SKM-1 (cell line): ENCODE measurements at regions not wholly inside any gene's neighbourhood (a gene's known extent, or its start where the extent isn't known, plus 50 kb on each side); places are given as distances from the start of the nearest gene placed in this dataset.
A peak's percentile ranks its signal among the peaks of the same experiment; 100 is the strongest.

Experiments
- DNase-seq: peaks from one replicate; lab custom pipeline; 2025; ENCODE audit not compliant: unreplicated experiment; lab: John Stamatoyannopoulos, UW

DNA sequence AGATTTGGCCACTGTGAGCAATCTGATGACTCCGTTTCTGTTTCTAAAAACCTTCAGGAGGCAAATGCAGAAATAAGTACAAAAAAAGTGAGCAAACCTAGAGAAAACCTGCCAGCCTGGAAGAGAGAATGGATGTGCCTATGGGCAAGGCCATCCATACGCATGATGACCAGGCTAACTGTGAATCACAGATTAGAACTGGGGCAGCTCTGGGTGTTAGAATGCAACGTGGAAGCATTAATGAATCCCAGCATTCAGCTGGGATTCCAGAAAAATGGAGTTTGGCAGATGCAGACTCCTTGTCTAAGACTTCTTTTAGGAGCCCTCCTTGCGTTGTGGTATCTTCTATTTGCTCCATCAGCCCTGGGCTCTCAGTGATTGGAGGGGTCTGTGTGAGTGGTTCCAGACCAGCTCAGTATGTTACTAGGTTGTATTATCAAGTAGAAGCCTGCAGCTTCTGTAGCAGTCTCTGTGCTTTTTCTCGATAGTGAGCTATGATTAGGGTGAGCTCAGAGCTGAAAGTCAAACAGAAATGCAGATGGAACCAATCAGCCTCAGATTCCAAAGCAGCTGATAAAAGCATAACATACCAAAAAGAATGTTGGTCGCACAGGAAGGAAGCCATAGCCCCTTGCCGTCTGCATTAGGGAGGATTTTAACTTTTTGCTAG lies 154.0 kb downstream of the PSMG1 start:
- no peak for DNase-seq

DNA sequence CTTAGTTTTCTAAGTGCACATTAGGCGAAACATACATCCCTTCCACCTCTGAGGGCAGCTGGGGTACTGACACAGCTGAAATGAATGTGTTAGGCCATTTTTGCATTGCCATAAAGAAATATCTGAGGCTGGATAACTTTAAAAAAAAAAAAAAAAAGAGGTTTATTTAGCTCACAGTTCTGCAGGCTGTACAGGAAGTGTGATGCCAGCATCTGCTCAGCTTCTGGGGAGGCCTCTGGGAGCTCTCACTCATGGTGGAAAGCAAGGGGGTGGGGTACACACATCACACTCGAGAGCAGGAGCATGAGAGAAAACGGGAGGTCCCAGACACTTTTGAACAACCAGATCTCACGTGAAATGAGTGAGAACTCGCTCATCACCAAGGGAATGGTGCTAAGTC lies 158.1 kb downstream of the PSMG1 start:
- no peak for DNase-seq

DNA sequence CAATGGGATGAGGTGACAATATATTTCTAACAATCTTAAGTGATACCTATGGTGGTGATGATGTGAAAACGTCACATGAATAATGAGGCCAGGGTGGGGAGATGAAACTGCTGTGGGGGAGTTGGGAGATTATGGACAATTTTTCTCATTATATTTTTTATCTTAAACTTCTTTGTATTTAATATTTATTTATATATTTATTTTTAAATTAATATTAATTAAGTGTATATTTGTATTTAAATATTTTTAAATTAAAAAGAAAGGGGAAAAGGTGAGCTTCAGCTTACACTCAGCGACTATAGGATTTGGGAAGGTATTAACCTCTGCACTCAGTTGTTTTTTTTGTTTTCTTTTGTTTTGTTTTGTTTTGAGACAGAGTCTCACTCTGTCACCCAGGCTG lies 158.7 kb downstream of the PSMG1 start:
- no peak for DNase-seq

DNA sequence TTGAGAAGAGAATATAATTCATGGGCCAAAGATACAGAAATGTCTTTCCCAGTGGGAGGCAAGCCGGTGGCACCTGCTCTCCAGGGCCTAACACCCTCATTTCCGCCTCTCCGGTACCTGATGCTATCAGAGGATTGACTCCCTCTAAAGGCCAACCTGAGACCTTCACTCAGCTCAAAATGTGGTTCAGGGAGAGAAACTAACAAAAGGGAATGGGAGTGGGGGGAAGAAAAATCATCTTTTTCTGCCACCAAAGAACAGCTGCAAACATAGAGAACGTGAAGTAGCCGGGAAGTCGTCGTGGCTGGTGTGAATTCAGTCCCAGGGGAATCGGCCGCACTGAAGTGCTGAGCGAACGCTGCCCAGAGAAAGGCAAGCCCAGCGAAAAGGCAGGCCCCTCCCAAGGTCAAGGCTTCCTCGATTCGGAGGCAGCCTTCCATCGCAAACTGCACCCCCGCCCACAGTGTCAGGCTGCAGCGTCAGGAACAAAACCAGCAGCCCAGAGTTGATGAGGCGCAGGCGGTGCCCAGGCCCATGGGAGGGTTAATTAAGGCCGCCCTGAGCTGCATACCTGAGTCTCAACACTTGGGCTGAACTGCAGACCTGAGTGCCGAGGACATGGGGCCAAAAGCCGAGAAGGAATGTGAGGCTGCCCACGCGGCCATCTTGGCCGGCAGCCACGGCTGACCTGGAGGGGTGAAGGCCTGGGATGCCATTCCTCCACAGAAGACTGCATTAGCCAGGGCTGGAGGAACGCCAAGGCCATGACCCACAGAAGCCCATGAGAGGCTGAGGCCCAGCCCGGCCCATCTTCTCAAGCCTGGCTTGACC lies 160.2 kb downstream of the PSMG1 start:
- no peak for DNase-seq

DNA sequence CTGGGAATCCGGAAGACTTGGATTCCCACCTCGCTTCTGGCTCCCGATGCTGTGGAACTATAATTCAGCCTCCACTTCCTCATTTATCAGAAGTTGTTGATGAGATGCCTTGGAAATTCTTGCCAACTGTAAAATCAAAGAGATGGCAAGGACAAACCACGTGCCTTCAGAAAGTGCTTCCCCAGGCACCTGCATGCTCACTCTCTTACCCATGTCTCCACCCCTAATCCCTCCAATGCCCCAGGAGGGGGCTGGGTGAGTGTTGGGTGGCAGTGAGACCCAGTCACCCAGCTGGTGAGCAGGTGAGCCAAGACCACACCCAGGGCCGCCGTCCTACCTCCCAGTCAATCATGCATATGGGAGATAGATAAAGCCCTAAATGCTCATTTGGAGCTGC lies 160.8 kb downstream of the PSMG1 start:
- DNase-seq = no peak

DNA sequence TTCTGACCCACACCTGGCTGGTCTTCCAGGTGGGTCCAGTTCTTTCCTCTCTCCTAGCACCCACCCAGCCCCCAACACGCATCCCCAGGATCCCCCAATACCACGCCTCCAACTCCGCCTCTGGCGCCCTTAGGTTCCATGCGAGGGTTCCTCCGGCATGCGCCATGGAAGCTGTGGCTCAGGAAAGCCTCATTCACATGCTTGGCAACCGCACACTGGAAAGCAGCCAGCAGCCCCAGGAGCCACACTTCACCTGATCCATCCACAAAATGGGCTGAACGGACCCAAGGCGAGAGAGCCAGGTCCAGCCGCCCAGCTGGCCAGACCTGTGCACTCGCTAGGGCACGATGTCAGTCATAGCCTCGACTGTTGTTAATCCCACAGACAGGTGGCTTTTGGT lies 161.2 kb downstream of the PSMG1 start:
- DNase-seq = no peak

DNA sequence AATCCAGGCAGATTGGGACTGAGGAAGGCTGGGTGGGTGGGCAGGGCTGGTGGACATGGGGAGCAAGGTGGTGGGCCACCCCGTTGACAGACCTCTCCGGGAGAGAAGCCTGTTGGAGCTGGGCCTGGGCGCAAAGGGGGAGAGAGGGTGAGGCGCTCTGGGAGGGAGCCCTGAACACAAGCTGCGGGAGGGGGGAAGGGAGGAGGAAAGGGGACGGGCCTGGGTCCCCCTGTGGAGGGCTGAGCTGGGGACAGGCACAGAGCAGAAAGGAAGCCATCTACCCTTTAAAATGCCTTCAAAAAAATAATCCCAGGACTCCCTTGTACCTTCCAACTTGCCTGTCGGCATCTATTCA lies 161.8 kb downstream of the PSMG1 start:
- no peak for DNase-seq

DNA sequence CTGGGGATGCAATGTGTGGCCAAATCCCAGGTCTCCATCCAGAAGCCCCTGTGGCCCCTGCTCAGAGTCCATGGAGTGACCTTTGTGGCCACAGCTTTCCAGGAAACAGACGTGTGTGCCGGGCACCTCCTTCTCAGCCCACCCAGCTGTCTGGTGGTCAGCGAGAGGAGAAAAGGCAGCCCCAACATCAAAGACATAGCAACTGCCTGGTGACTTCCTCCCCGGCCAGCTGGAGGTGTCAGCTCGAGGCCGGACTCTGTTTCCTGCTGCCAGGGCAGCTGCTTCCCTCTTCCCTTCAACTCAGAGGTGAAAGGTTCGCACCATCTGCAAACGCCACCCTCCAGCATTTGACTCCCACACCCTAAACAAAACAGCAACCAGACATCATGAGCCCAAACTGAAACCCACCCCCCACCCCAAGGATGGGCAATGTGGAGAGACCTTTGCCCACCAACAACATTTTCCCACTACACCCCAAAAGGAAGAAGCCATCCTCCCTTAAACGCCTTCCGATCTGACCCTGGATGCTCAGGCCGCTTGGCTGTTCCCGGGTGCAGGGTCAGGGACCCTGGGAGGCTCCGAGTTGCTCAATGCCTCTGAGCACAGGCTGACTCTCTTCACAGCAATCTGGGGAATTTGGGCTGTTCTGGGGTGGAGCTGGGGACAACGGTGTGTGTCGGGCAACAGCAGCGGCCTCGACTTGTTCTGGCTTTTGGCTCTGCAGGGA lies 162.3 kb downstream of the PSMG1 start:
- no peak for DNase-seq

DNA sequence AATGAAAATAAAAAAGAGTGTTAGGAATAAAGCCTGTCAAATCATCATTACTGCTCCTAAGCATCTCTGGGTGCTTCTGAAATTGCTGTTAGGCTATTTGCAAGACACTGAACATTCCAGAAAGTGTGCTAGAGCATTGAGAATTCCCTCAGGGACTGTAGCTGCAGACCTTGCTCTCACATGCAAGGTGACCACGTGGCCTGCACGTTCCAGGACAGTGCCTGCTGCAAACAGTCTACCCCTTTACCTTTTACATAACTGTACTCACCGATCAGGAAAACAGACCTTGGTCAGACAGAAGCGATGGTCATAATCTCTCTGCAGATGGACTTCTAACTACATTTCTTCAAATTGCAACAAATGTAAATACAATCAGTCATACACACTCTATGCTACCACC lies 164.5 kb downstream of the PSMG1 start:
- no peak for DNase-seq

DNA sequence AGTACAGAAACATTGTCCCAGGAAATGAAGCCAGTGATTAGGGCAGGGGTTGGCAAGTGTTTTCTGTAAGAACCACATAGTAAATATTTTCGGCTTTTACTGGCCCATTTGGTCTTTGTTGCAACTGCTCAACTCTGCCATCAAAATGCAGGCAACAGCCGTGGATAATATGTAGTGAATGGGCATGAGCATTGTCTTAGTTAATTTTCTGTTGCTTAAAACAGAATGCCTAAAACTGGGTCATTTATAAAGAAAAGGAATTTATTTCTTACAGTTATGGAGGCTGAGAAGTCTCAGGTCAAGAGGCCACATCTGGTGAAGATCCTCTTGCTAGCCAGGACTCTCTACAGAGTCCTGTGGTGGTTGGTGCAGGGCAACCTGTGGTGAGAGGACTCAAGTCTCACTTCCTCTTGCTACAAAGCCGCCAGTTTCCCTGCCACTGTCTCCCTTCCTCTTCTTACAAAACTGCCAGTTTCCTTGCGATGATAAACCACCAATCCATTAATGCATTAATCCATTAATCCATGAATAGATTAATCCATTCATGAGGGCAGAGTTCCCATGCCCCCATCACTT lies 166.4 kb downstream of the PSMG1 start:
- DNase-seq = peak; percentile 87

DNA sequence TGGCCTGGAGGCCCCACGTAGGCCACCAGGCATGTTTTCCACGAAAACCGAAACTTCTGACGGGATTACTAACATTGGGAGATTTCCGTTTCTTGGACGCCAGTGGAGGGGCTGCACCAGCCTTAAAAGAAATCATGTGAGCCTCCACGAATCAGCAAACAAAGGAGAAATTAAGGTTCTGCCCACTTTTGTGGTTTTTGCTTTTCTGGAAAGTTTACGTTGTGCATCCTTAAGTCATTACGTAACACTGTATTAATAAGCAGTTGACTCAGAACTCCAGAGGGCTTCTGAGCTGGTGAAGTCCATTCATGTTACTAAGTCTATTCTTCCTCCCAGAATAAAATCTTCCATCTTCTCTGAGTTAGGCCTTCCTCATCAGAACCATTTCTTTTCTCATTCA lies 168.5 kb downstream of the PSMG1 start:
- no peak for DNase-seq

DNA sequence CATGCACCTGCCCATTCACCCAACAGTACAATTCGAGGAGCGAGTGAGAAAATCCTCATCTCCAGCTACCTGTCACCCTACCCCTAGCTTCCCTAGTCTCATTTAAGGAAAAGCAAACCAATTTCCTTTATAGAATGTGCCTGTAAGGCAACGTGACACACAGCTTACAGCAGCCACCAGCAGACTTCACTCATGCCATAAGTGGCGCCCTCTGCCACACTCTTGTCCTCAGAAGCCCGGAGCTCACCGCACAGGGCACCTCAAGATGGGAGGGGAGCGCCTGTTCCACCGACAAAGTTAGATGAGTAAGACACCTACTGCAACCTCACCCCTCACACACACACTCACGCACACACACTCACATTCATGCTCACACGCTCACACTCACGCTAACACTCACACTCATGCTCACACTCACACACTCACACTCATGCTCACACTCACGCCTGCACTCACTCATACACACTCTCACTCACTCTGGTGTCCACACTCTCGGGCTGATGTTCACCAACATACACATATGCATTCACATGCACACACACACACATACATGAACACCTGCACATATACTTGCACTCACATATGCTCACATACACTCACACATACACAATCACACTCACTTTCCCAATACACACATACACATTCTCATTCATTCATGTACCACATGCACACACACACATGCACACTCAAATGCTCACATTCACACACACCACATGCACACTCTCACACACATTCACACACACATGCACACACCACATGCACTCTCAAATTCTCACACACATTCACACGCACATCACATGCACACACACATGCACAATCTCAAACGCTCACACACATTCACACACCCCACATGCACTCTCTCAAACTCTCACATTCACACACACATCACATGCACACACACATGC lies 170.7 kb downstream of the PSMG1 start:
- DNase-seq = no peak

DNA sequence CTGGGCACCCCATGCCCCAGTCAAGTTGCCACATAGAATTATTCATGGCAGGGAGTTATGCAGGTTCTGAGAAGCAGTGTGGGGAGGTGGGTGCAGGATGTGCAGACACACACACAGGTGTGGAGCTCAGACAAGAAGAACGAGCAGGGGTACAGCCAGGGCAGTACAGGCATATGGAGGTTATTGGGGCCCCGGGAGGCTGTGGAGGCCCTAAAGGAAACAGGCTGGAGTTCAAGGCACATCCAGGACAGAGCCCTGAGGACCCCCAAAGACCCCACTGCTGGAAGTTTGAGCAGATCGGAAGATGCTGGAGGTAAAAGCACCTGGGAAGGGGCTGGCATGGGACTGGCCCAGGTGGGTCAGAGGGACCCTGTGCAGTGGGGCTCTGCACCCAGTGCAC lies 171.3 kb downstream of the PSMG1 start:
- no peak for DNase-seq

DNA sequence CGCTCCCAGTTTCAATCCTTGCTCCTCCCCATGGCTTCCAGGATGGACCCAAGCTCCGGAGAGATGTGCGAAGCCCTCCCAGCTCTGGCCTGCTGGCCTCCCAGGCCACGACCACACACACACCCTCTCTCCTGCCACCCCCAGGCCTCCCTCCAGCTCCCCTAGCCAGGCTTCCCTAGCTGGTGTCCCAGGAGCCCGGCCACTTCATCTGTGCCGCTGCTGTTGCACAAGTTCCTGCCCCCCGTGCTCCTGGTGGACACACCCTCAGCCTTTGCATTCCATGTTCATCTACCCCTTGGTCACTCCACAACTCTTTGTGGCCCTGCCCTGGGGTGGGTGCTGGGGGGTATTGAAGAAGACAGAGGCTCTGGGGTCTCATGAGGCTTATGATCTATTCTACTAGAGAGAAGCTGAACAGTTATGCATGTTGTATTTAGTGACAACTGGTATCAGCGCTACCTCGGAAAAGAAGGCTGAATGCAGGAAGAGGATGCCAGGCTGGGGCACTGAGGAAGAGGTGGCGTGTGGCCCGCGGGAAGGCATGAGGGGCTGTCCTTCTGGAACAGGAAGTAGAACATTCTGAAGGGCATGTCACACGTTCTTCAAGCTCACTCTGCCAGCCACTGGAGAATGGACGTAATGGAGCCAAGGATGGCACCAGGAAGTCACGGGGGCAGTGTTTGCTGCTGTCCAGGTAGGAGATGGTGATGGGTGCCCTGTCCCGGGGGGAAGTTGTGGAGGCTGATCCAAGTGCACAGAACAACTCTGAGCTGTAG lies 172.4 kb downstream of the PSMG1 start:
- DNase-seq = no peak

DNA sequence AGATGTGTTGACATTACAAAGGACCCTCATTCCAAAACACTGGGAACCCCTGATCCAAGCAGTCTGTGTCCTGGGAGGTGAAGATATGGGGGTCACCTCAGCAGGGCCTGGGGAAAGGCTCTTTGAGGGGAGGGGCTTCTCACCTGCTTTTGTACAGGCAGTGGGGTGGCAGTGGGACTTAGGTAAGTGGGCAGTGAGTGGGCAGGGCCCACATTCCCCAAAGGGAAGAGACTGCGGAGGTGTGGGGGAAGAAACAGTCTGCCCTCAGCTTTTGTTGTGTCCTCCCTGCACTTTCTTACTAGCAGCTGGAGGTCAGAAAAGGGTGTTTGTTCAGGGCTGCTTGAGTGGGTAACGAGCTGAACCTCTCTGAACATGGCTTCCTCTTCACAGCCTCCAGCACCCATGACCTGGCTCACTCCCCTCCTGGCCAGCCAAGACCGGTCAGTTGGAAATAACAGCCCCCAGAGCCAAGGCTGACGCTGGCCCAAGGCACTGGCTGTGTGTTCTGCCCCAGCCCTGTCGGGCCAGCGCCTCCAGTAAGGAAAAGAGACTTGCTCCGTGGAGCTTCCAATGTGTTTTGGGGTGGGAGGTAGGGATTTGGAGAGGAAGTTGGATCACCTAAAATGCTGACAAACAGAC lies 173.5 kb downstream of the PSMG1 start:
- DNase-seq = no peak

DNA sequence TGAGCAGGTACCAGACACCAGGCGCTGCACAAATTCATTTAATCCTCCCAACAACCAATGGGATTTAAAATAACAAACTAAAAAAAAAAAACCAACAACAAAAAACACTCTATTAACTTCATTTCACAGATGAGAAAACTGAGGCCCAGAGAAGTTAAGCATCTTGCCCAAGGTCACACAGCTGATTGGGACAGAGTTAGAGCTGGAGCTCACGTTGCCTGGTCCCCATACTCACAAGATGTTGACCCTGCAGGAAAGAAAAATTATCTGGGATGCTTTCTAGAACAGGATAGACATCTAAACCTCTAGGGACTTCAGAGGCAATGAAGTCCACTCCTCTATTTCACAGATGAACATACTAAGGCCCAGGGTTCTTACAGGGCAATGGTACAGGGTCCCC lies 175.3 kb downstream of the PSMG1 start:
- no peak for DNase-seq

DNA sequence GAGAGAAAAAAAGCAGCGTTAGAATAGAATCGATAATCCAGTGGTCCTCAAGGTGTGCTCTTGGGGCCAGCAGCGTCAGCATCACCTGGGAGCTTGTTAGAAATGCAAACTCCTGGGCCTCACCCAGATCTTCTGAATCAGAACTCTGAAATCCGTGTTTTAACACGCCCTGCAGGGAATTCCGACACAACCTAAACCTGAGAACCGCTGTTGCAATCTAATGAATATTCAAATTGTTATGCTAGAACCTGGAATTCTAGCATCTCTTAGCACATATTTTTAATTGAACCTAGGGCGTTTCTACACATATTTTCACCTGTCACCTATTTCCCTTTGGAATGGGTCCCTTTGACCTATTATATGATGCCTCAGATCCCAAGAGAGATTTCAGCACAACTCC lies 175.7 kb downstream of the PSMG1 start:
- no peak for DNase-seq

DNA sequence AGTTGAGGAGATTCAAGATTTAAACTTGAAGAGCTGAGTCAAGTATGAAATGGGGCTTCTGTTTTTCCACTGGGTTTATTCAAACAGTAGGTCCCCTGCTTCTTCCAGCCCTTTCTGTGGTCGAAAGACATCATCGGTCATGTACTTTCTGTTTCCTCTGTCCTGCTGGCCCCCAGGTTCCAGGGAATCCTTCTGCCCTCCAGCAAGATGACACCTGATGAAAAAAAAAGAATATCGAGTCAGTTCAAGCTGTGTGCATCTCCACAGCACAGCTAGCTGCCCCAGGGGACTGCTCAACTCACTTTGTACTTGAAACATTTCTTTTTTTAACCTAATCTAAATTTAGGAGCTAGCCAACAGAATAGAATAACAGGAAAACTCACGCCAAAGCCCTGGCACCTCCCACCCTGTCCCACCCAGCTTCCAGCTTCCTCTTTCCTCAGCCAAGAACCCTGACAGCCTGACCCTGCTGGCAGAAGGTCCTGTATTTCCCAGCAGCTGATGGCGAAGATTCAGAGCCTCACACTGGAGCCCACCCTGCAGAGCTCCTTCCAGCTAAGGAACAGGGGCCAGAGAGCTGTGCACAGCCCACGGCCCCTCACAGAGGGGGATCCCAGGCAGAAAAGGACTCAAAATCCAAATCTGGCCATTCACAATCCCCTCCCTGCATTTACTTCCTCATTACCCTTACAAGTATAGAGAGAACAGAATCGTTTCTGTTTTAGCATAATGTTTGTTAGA lies 176.5 kb downstream of the PSMG1 start:
- peak; percentile 45 for DNase-seq

DNA sequence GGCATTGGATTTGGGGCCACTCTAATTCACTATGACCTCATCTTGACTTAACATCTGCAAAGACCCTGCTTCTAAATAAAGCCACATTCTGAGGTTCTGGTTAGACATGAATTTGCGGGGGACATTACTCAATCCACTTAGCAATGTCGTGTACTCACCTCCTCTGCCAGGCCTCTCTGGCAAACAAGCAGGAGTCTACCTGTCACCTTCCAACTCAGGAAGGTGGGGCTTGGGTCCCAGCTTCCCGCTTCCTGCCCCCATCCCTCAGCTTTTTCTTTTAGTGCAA lies 177.8 kb downstream of the PSMG1 start:
- no peak for DNase-seq
